GM12878 (cell line): ENCODE measurements at regions not wholly inside any gene's neighbourhood (a gene's known extent, or its start where the extent isn't known, plus 50 kb on each side); places are given as distances from the start of the nearest gene placed in this dataset.
"Not testable (repeated sequence)": the region's sequence is repeated elsewhere in the genome, so short reads cannot be mapped to it uniquely, and the experiment has no call there.

ENCODE experiments used
- ATAC-seq: fragments of 200-7000 bp; cut with Tn5 transposase; 3 replicates; pipeline ENCODE4 v1.9.1; 2020; ENCODE audit warnings: mild to moderate bottlenecking, moderate library complexity
- BruUV-seq: library from RNA; stranded (reverse); fragments of 400-500 nt; replicated peaks from 2 replicates; lab custom pipeline; 2021; lab: Mats Ljungman, UMichigan
- CTCF ChIA-PET: fragments of 300-600 bp; sonication (Branson Sonifier 250); formaldehyde crosslinking; extraction: SDS; loops from one replicate; lab custom pipeline; 2021; ENCODE audit warnings: inconsistent platforms; lab: Yijun Ruan, JAX
- POLR2A ChIA-PET: fragments of 350-600 bp; formaldehyde crosslinking; extraction: SDS; loops from one replicate; lab custom pipeline; 2021; ENCODE audit warnings: inconsistent platforms; lab: Charles Lee
- RAD21 ChIA-PET: fragments of 300-600 bp; sonication (Branson Sonifier 250); formaldehyde crosslinking; loops from one replicate; lab custom pipeline; 2023; ENCODE audit warnings: antibody characterized with exemption; ENCODE audit not compliant: unreplicated experiment; lab: Charles Lee
- SMC1A ChIA-PET: fragments of 300-600 bp; sonication (Branson Sonifier 250); formaldehyde crosslinking; loops from one replicate; lab custom pipeline; 2023; ENCODE audit not compliant: unreplicated experiment, uncharacterized antibody; lab: Charles Lee
- DNase-seq: peaks from one replicate; pipeline ENCODE4 v3.0.0-alpha.2; 2011; ENCODE audit warnings: low read depth, low spot score
- FAIRE-seq: peaks from 3 replicates; lab custom pipeline; 2011; peaks lifted over from hg19 to GRCh38; lab: Jason Lieb, UNC
- H2AFZ ChIP-seq: 2 replicates; pipeline ENCODE4 v1.6.0; 2011; ENCODE audit warnings: low read depth, low read length, control low read depth; ENCODE audit not compliant: control insufficient read depth
- H3K27ac ChIP-seq: 2 replicates; pipeline ENCODE4 v1.5.1; 2011; ENCODE audit warnings: control low read depth; ENCODE audit not compliant: control insufficient read depth, insufficient read depth
- H3K27me3 ChIP-seq, 2 experiments: replicated peaks in 1 of 2; 2 replicates each; pipeline versions ENCODE4 v1.6.0 to v1.6.1; 2011; ENCODE audit warnings: low read length in 1 of 2; ENCODE audit not compliant: control insufficient read depth in 2 of 2, insufficient read depth in 2 of 2
- H3K36me3 ChIP-seq, 2 experiments: 2 replicates each; pipeline ENCODE4 v1.5.1; 2011; ENCODE audit warnings: low read length in 1 of 2; ENCODE audit not compliant: control insufficient read depth in 2 of 2, insufficient read depth in 2 of 2
- H3K4me1 ChIP-seq: 2 replicates; pipeline ENCODE4 v1.6.1; 2011; ENCODE audit warnings: mild to moderate bottlenecking, low read length, moderate library complexity, mixed read lengths; ENCODE audit not compliant: control insufficient read depth, insufficient read depth
- H3K4me2 ChIP-seq: 2 replicates; pipeline ENCODE4 v1.6.0; 2011; ENCODE audit warnings: control low read depth; ENCODE audit not compliant: control insufficient read depth, insufficient read depth
- H3K4me3 ChIP-seq: fragments of 200-600 bp; sonication (generic); 2 replicates; pipeline ENCODE4 v1.5.1; 2016
- H3K79me2 ChIP-seq: 2 replicates; pipeline ENCODE4 v1.6.0; 2011; ENCODE audit warnings: low read length; ENCODE audit not compliant: control insufficient read depth, insufficient read depth
- H3K9ac ChIP-seq: 2 replicates; pipeline ENCODE4 v1.8.0; 2011; ENCODE audit warnings: low read length, control low read depth, mixed read lengths; ENCODE audit not compliant: control insufficient read depth, insufficient read depth
- H3K9me3 ChIP-seq: replicated peaks from 3 replicates; pipeline ENCODE4 v1.5.1; 2011; ENCODE audit warnings: mild to moderate bottlenecking, low read length; ENCODE audit not compliant: control insufficient read depth, insufficient read depth
- H4K20me1 ChIP-seq: 2 replicates; pipeline ENCODE4 v1.6.0; 2011; ENCODE audit not compliant: control insufficient read depth, insufficient read depth
- WGBS: methylation state at CpG from one replicate; pipeline ENCODE4 v1.1.6; 2016; ENCODE audit warnings: low lambda C conversion rate; ENCODE audit not compliant: insufficient replicate concordance, insufficient coverage; ENCODE audit errors: missing lambda C conversion rate; 5-methylcytosine and 5-hydroxymethylcytosine counted together
- in situ Hi-C: fragments of 300-500 bp; cut with MboI; formaldehyde crosslinking; loops from 9 replicates; pipeline ENCODE4 v1.14.3; 2018; ENCODE audit warnings: mixed read lengths
- intact Hi-C: fragments of 100-400 bp; cut with micrococcal nuclease; formaldehyde crosslinking; loops from one replicate; pipeline ENCODE4 v1.14.2; 2022; ENCODE audit not compliant: unreplicated experiment

DNA sequence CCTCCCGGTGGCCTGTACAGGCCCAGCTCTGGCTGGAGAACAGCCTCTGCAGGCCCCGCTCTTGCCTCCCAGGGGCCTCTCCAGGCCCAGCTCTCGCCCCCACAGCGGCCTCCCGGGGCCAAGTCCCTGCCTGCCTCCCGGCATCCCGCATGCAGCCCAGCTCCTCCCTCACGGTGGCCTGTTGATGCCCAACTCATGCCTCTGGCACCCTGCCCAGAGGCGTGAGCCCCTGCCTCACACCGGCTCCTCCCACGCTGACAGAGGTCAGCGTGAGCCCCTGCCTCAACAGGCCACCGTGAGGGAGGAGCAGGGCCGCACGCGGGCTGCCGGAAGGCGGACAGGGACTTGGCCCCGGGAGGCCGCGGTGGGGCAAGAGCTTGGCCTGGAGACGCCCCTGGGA, 157.0 kb upstream of the CDK13 start:
- H3K4me2 ChIP-seq, FAIRE-seq, H2AFZ ChIP-seq, H3K4me3 ChIP-seq, DNase-seq, H3K4me1 ChIP-seq, H4K20me1 ChIP-seq, H3K9ac ChIP-seq, POLR2A ChIA-PET, in situ Hi-C loops, H3K79me2 ChIP-seq, H3K36me3 ChIP-seq, H3K27me3 ChIP-seq, BruUV-seq, RAD21 ChIA-PET, H3K9me3 ChIP-seq, H3K27ac ChIP-seq, intact Hi-C loops, SMC1A ChIA-PET, ATAC-seq: not testable (repeated sequence)
- 96% methylated on average over 8 of the region's 22 CpGs for WGBS
- CTCF ChIA-PET = interaction anchor here (2.4 kb wide), 1 partner anchor 212 kb away, joined by 4 read pairs; no protein-coding TSS in a partner anchor

DNA sequence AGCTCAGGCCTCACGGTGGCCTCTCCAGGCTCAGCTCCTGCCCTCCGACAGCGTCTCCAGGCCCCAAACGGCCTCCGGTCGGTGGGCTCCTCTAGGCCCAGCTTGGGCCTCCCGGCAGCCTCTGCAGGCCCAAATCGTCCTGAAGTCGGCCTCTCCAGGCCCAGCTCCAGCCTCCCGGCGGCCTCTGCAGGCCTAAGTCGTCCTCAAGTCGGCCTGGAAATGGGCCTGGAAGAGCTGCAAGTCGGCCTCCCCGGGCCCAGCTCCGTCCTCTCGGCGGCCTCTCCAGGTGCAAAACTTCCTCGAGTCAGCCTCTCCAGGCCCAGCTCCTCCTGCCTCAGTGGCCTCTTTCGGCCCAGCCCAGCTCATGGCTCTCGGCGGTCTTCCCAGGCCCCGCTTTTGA, 156.2 kb upstream of the CDK13 start:
- ATAC-seq, intact Hi-C loops: not testable (repeated sequence)

DNA sequence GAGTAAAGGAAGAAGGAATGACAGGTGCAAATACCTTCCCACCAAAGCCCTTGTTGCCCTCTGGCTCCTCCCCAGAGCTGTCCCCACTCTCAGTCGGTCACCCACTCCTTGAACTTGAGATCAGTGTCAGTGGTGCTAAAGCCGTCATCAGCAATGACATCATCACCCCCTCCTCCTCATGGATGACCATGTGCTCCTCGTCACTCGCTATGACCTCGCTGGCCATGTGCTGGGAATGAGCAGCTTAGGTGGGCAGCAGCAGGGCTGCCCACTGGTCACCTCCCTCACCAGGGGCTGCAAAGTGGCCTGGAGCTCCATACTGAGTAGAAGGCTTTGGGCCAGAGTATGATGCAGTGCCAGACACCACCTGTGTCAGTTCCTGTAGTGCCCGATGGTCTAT, 153.1 kb upstream of the CDK13 start:
- DNase-seq, H3K4me1 ChIP-seq, in situ Hi-C loops, RAD21 ChIA-PET, H4K20me1 ChIP-seq, H3K27me3 ChIP-seq, ATAC-seq, H3K9ac ChIP-seq, H3K9me3 ChIP-seq, FAIRE-seq, H2AFZ ChIP-seq, H3K79me2 ChIP-seq, H3K4me2 ChIP-seq, intact Hi-C loops, H3K36me3 ChIP-seq, SMC1A ChIA-PET, CTCF ChIA-PET, H3K27ac ChIP-seq, H3K4me3 ChIP-seq, POLR2A ChIA-PET, BruUV-seq: not testable (repeated sequence)
- 91% methylated on average over 4 of the region's 6 CpGs for WGBS

More for the DNA sequence above, 156.2 kb upstream of the CDK13 start:
- RAD21 ChIA-PET, FAIRE-seq, H3K27me3 ChIP-seq, H3K36me3 ChIP-seq, BruUV-seq, H2AFZ ChIP-seq, DNase-seq, H3K9ac ChIP-seq, H3K9me3 ChIP-seq, H3K4me2 ChIP-seq, in situ Hi-C loops, H3K27ac ChIP-seq, POLR2A ChIA-PET, H3K4me1 ChIP-seq, H3K4me3 ChIP-seq, CTCF ChIA-PET, H3K79me2 ChIP-seq, SMC1A ChIA-PET, H4K20me1 ChIP-seq: not testable (repeated sequence)
- 97% methylated on average over 16 of the region's 23 CpGs for WGBS

GRCh38 chr7:39798077-39798476, 152.0 kb upstream of the CDK13 start:
- ATAC-seq, H3K36me3 ChIP-seq, H3K4me3 ChIP-seq, H3K27ac ChIP-seq, H4K20me1 ChIP-seq, RAD21 ChIA-PET, in situ Hi-C loops, H2AFZ ChIP-seq, DNase-seq, H3K27me3 ChIP-seq, H3K79me2 ChIP-seq, FAIRE-seq, BruUV-seq, H3K9me3 ChIP-seq, H3K9ac ChIP-seq, CTCF ChIA-PET, POLR2A ChIA-PET, intact Hi-C loops, H3K4me1 ChIP-seq, H3K4me2 ChIP-seq: not testable (repeated sequence)
- 68% methylated on average over 9 of the region's 10 CpGs for WGBS
- SMC1A ChIA-PET = interaction anchor here (1.4 kb wide), 1 partner anchor 218 kb away, joined by 3 read pairs; no protein-coding TSS in a partner anchor
